C4-2B (cell line): ENCODE measurements at regions not wholly inside any gene's neighbourhood (a gene's known extent, or its start where the extent isn't known, plus 50 kb on each side); places are given as distances from the start of the nearest gene placed in this dataset.

Experiments
- CTCF ChIP-seq: fragments of 450-650 bp; conservative IDR thresholded peaks from 2 replicates; pipeline ENCODE4 v1.5.1; 2017; ENCODE audit warnings: mild to moderate bottlenecking
- ZFX ChIP-seq: fragments of 450-650 bp; IDR thresholded peaks from 2 replicates; pipeline ENCODE4 v1.6.1; 2017

GRCh38 chr5:175337680-175338079, 106.3 kb downstream of the DRD1 start:
- TF ChIP-seq CTCF (no peak), ZFX (no peak)
